Panc1 (cell line): ENCODE measurements at regions not wholly inside any gene's neighbourhood (a gene's known extent, or its start where the extent isn't known, plus 50 kb on each side); places are given as distances from the start of the nearest gene placed in this dataset.
"Not testable (repeated sequence)": the region's sequence is repeated elsewhere in the genome, so short reads cannot be mapped to it uniquely, and the experiment has no call there.

Experiments used
- ATAC-seq: fragments of 200-7000 bp; cut with Tn5 transposase; 2 replicates; pipeline ENCODE4 v1.9.1; 2020; ENCODE audit warnings: mild to moderate bottlenecking, moderate library complexity
- BruUV-seq: library from RNA; stranded (reverse); fragments of 400-500 nt; replicated peaks from 2 replicates; lab custom pipeline; 2021; lab: Mats Ljungman, UMichigan
- CTCF ChIA-PET: fragments of 300-600 bp; sonication (Branson Sonifier 250); formaldehyde crosslinking; loops from one replicate; lab custom pipeline; 2022; ENCODE audit warnings: antibody characterized with exemption; lab: Charles Lee
- POLR2A ChIA-PET: fragments of 300-600 bp; sonication (Branson Sonifier 250); formaldehyde crosslinking; loops from one replicate; lab custom pipeline; 2022; ENCODE audit warnings: antibody characterized with exemption; lab: Charles Lee
- DNase-seq: peaks from one replicate; pipeline ENCODE4 v3.0.0-alpha.2; 2010; ENCODE audit warnings: low read depth, low spot score
- H3K27ac ChIP-seq: 2 replicates; pipeline ENCODE4 v1.5.1; 2011; ENCODE audit warnings: mild to moderate bottlenecking, low read length, inconsistent platforms
- H3K27me3 ChIP-seq: fragments of 200-500 bp; sonication (Bioruptor generic); 2 replicates; pipeline ENCODE4 v1.6.0; 2014; ENCODE audit warnings: low read length, inconsistent platforms; ENCODE audit not compliant: control insufficient read depth, insufficient read depth
- H3K36me3 ChIP-seq: fragments of 200-500 bp; sonication (Bioruptor generic); 2 replicates; pipeline ENCODE4 v1.5.1; 2014; ENCODE audit warnings: inconsistent platforms, mild to moderate bottlenecking, low read length, moderate library complexity; ENCODE audit not compliant: control insufficient read depth, insufficient read depth
- H3K4me1 ChIP-seq: 2 replicates; pipeline ENCODE4 v1.5.1; 2011; ENCODE audit warnings: inconsistent platforms, mild to moderate bottlenecking, low read length, moderate library complexity; ENCODE audit not compliant: control insufficient read depth, insufficient read depth
- H3K4me3 ChIP-seq, 2 experiments: 2 replicates each; pipeline ENCODE4 v1.5.1; 2011 to 2012; ENCODE audit warnings: low read depth in 2 of 2, low read length in 2 of 2, mild to moderate bottlenecking in 2 of 2, inconsistent platforms in 1 of 2, moderate library complexity in 1 of 2
- H3K9me3 ChIP-seq: fragments of 200-500 bp; sonication (Bioruptor generic); 2 replicates; pipeline ENCODE4 v1.5.1; 2014; ENCODE audit warnings: low read depth, mild to moderate bottlenecking, inconsistent platforms, low read length, moderate library complexity; ENCODE audit not compliant: control insufficient read depth, insufficient read depth
- POLR2AphosphoS5 ChIP-seq: IDR thresholded peaks from 2 replicates; pipeline ENCODE4 v1.6.1; 2012; ENCODE audit warnings: mild to moderate bottlenecking, low read depth, low read length, moderate library complexity
- SIN3A ChIP-seq: IDR thresholded peaks from 2 replicates; pipeline ENCODE4 v1.6.1; 2012; ENCODE audit warnings: low read depth, mild to moderate bottlenecking, low read length, moderate library complexity, borderline replicate concordance; ENCODE audit not compliant: insufficient read depth
- TCF7L2 ChIP-seq: IDR thresholded peaks from 2 replicates; pipeline ENCODE4 v1.6.1; 2011; ENCODE audit warnings: mild to moderate bottlenecking, low read depth, low read length, inconsistent platforms
- in situ Hi-C: cut with HindIII; loops from 2 replicates; pipeline ENCODE4 v1.10.0; 2016; ENCODE audit warnings: low sequenced_read_pairs, low pct_unique_long_range_greater_than_20kb
- intact Hi-C: fragments of 100-400 bp; cut with micrococcal nuclease; formaldehyde crosslinking; loops from one replicate; pipeline ENCODE4 v1.10.0; 2022; ENCODE audit not compliant: unreplicated experiment
- TF ChIP-seq, protein P1 (sequence below), 2 experiments: IDR thresholded peaks; 2 replicates each; pipeline ENCODE4 v1.6.1; 2011 to 2012; ENCODE audit warnings: low read depth in 2 of 2, control low read depth in 1 of 2, low read length in 1 of 2, mild to moderate bottlenecking in 1 of 2, moderate library complexity in 1 of 2; ENCODE audit not compliant: insufficient read depth in 1 of 2
- TF ChIP-seq, protein P2 (sequence below): fragments of 450-650 bp; IDR thresholded peaks from 2 replicates; pipeline ENCODE4 v1.5.1; 2017; ENCODE audit warnings: mild to moderate bottlenecking

DNA sequence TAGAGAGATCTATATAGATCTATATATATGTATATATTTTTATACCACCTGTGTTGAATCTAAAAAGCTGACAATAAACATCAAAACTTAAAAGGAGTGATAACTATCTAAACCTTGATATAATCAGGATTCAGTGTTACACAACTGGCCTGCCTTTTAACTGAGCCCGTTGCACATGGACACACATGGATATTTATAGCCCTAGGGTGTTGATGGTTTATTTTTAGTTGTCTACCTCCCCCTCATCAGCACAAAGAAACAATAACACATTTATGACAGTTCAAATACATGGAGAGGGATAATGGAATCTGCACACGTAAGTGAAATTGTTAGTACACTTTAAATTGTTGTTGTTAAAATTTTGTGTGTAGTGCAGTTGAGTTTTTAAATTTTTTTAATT lies 336.9 kb downstream of the ZNF248 start:
- Histone ChIP-seq H3K27me3 (no peaks in the 10 kb centered on the region), H3K27ac (no peak overlapping the region), H3K36me3 (no peaks in the 10 kb centered on the region), H3K4me1 (no peaks in the 10 kb centered on the region), H3K9me3 (no peaks in the 10 kb centered on the region), H3K4me3 (no peak overlapping the region)
- in situ Hi-C loops: no loop called here
- ChIA-PET CTCF (no interaction called here), POLR2A (no interaction called here)
- DNase-seq (no peak), ATAC-seq (no peak)
- no TSS peak for BruUV-seq
- intact Hi-C loops: no loop called here
- TF ChIP-seq, protein P1, sequence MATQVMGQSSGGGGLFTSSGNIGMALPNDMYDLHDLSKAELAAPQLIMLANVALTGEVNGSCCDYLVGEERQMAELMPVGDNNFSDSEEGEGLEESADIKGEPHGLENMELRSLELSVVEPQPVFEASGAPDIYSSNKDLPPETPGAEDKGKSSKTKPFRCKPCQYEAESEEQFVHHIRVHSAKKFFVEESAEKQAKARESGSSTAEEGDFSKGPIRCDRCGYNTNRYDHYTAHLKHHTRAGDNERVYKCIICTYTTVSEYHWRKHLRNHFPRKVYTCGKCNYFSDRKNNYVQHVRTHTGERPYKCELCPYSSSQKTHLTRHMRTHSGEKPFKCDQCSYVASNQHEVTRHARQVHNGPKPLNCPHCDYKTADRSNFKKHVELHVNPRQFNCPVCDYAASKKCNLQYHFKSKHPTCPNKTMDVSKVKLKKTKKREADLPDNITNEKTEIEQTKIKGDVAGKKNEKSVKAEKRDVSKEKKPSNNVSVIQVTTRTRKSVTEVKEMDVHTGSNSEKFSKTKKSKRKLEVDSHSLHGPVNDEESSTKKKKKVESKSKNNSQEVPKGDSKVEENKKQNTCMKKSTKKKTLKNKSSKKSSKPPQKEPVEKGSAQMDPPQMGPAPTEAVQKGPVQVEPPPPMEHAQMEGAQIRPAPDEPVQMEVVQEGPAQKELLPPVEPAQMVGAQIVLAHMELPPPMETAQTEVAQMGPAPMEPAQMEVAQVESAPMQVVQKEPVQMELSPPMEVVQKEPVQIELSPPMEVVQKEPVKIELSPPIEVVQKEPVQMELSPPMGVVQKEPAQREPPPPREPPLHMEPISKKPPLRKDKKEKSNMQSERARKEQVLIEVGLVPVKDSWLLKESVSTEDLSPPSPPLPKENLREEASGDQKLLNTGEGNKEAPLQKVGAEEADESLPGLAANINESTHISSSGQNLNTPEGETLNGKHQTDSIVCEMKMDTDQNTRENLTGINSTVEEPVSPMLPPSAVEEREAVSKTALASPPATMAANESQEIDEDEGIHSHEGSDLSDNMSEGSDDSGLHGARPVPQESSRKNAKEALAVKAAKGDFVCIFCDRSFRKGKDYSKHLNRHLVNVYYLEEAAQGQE (IDR thresholded peaks at IDR 0.05; ENCODE audit: insufficient read depth in 1 of 2, low read depth in 2 of 2, low read length in 1 of 2): no peak

DNA sequence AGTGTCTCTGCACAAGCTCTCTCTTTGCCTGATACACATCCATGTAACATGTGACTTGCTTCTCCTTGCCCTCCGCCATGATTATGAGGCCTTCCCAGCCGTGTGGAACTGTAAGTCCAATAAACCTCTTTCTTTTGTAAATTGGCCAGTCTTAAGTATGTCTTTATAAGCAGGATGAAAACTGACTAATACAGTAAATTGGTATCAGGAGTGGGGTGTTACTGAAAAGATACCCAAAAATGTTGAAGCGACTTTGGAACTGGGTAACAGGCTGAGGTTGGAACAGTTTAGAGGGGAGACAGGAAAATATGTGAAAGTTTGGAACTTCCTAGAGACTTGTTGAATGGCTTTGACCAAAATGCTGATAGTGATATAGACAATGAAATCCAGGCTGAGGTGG lies 346.9 kb downstream of the ZNF248 start:
- H3K36me3 ChIP-seq, H3K27me3 ChIP-seq, ATAC-seq, POLR2A ChIA-PET, H3K4me3 ChIP-seq, CTCF ChIA-PET, DNase-seq, H3K27ac ChIP-seq, BruUV-seq, H3K4me1 ChIP-seq, H3K9me3 ChIP-seq, in situ Hi-C loops, intact Hi-C loops: not testable (repeated sequence)

DNA sequence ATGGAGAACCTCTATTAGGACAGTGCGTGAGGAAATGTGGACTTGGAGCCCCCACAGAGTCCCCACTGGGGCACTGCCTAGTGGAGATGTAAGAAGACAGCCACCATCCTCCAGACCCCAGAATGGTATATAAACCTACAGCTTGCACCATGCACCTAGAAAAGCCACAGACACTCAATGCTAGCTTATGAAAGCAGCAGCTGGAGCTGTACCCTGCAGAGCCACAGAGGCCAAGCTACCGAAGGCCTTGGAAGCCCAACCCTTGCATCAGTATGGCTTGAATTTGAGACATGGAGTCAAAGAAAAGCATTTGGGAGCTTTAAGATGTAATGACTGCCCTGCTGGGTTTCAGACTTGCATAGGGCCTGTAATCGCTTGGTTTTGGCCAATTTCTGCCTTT lies 361.3 kb downstream of the ZNF248 start:
- Histone ChIP-seq H3K27ac (no peak overlapping the region), H3K4me3 (no peak overlapping the region), H3K9me3 (no peaks in the 10 kb centered on the region), H3K4me1 (no peaks in the 10 kb centered on the region), H3K36me3 (no peaks in the 10 kb centered on the region), H3K27me3 (no peaks in the 10 kb centered on the region)
- no TSS peak for BruUV-seq
- ChIA-PET POLR2A (no interaction called here), CTCF (no interaction called here)
- ATAC-seq: no peak
- in situ Hi-C loops: no loop called here
- no peak for DNase-seq
- intact Hi-C loops: no loop called here
- TF ChIP-seq, protein P2, sequence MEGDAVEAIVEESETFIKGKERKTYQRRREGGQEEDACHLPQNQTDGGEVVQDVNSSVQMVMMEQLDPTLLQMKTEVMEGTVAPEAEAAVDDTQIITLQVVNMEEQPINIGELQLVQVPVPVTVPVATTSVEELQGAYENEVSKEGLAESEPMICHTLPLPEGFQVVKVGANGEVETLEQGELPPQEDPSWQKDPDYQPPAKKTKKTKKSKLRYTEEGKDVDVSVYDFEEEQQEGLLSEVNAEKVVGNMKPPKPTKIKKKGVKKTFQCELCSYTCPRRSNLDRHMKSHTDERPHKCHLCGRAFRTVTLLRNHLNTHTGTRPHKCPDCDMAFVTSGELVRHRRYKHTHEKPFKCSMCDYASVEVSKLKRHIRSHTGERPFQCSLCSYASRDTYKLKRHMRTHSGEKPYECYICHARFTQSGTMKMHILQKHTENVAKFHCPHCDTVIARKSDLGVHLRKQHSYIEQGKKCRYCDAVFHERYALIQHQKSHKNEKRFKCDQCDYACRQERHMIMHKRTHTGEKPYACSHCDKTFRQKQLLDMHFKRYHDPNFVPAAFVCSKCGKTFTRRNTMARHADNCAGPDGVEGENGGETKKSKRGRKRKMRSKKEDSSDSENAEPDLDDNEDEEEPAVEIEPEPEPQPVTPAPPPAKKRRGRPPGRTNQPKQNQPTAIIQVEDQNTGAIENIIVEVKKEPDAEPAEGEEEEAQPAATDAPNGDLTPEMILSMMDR: no peak
- no peak for TF ChIP-seq SIN3A
- TF ChIP-seq POLR2AphosphoS5: no peak
- TF ChIP-seq, protein P1 (IDR thresholded peaks at IDR 0.05; ENCODE audit: insufficient read depth in 1 of 2, low read depth in 2 of 2, low read length in 1 of 2): no peak
- TF ChIP-seq TCF7L2: no peak
